NK-92 treated with Interleukin-12 subunit alpha and Interleukin-12 subunit beta, amount 100 ng/mL, for 24 hours (cell line): ENCODE measurements at regions not wholly inside any gene's neighbourhood (a gene's known extent, or its start where the extent isn't known, plus 50 kb on each side); places are given as distances from the start of the nearest gene placed in this dataset.

Experiments
- DNase-seq: peaks from one replicate; lab custom pipeline; 2025; lab: John Stamatoyannopoulos, UW

- no peak for DNase-seq
Observed at GRCh38 chr5:98663521-98663920, 109.9 kb upstream of the RGMB start.

GRCh38 chr5:98664736-98665135 is 108.7 kb upstream of the RGMB start:
- DNase-seq = no peak

- DNase-seq = no peak
Observed at GRCh38 chr5:98679963-98680362, 93.5 kb upstream of the RGMB start.

GRCh38 chr5:98690002-98690401 is 83.5 kb upstream of the RGMB start:
- no peak for DNase-seq

- DNase-seq = no peak
Observed at GRCh38 chr5:98694902-98695301, 78.6 kb upstream of the RGMB start.

GRCh38 chr5:98698359-98698758 is 75.1 kb upstream of the RGMB start:
- DNase-seq = no peak

- no peak for DNase-seq
Observed at GRCh38 chr5:98700730-98701129, 72.7 kb upstream of the RGMB start.

GRCh38 chr5:98705841-98706240 is 67.6 kb upstream of the RGMB start:
- no peak for DNase-seq

- DNase-seq = no peak
Observed at GRCh38 chr5:98709681-98710080, 63.8 kb upstream of the RGMB start.

GRCh38 chr5:98713027-98713426 is 60.4 kb upstream of the RGMB start:
- no peak for DNase-seq

- DNase-seq = no peak
Observed at GRCh38 chr5:98713856-98714255, 59.6 kb upstream of the RGMB start.

- DNase-seq = no peak
Observed at GRCh38 chr5:98714710-98715288, 58.7 kb upstream of the RGMB start.

GRCh38 chr5:98721231-98721928 is 52.1 kb upstream of the RGMB start:
- no peak for DNase-seq

- no peak for DNase-seq
Observed at GRCh38 chr5:98722188-98722587, 51.3 kb upstream of the RGMB start.

GRCh38 chr5:98723061-98723460 is 50.4 kb upstream of the RGMB start:
- no peak for DNase-seq
